ENCODE measurements at regions not wholly inside any gene's neighbourhood (a gene's known extent, or its start where the extent isn't known, plus 50 kb on each side); places are given as distances from the start of the nearest gene placed in this dataset.
"Not testable (repeated sequence)": the region's sequence is repeated elsewhere in the genome, so short reads cannot be mapped to it uniquely, and the experiment has no call there.

GRCh38 chr14:105694961-105695360 lies 168.6 kb downstream of the TMEM121 start:
- no peak for DNase-seq (ENCODE audit: low spot score)

GRCh38 chr14:105696388-105696787 lies 170.0 kb downstream of the TMEM121 start:
- DNase-seq (ENCODE audit: low spot score) = not testable (repeated sequence)

- DNase-seq (ENCODE audit: low spot score) = not testable (repeated sequence)
These were observed 171.0 kb downstream of the TMEM121 start for GRCh38 chr14:105697414-105697813.

DNA sequence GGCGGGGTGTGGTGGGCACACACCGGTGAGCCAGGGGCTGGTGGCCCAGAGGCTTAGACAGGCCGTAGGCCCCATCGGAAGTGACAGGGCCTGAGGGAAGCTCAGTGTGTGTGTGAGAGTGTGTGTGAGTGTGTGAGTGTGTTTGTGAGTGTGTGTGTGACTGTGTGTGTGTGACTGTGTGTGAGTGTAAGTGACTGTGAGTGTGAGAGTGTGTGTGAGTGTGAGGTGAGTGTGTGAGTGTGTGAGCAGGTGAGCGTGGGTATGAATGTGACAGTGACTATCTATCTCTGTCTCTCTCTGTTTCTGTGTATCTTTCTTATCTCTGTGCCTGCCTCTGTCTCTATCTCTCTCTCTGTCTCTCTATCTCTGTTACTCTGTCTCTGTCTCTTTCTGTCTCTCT lies 171.6 kb downstream of the TMEM121 start:
- DNase-seq (ENCODE audit: low spot score) = not testable (repeated sequence)

DNA sequence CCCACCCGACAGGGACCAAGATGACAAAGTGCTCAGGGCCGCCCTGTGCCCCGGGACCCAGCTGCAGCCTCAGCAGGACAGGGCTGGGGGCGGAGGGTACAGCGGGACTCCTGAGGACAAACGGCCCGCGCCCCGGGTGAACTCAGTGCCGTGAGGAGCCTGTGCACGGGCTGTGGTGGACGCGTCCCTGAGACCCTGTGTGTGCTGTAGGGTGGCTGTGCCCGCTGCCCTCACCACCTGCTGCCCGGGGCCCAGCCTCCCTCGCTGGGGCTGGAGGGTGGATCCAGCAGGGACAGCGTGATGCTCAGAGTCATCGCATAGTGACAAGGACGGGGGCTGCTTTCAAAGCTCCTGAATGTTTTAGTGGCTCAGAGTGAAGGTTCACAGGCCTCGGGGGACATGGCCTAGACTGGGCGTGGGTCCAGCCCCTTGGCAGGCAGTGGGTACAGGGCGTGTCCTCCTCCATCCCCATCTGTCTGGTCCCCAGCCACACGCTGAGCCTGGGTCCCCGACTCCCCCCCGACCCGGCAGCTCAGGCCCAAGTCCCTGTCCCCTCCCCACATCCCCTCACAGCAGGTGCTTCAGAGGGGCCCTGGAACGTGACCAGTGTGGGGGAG lies 172.7 kb downstream of the TMEM121 start:
- DNase-seq (ENCODE audit: low spot score) = not testable (repeated sequence)

DNA sequence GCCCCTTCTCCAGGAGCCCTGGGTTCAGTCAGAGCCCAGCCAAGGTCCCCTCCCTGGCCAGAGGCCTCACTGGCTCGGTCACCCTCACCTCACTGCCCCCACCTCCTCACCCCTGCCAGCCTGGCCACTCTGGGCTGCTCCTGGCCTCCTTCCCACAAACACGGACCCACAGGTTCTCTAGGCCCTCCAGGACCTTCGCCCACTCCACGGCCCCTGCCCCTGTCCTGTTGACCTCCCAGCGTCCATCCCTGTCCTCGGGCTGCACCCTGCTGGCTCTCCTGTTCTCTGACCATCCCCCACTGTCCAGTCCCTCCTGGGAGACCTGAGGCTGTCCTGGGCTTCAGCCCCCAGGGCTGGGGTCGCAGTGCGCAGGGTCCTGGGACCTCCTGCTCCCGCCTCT lies 173.3 kb downstream of the TMEM121 start:
- not testable (repeated sequence) for DNase-seq (ENCODE audit: low spot score)

DNA sequence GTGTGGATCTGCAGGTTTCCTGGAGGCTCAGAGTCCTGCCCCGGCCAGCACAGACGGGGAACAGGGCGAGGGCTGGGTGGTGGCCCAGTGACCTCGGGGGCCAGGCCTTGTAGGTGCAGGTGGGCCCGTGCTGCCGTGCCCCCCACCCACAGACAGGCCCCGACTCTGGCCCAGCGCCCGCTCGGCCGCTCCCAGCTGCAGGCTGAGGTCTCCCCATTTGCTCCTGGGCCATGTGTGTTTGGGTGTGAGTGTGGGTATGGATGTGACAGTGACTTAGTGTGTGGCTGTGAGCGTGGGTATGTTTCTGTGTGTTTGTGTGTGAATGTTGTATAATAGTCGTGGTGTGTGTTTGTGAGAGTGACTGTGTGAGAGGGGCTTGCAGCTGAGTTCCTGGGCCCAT lies 173.8 kb downstream of the TMEM121 start:
- DNase-seq (ENCODE audit: low spot score) = not testable (repeated sequence)

GRCh38 chr14:105700622-105701288 lies 174.4 kb downstream of the TMEM121 start:
- no peak for DNase-seq (ENCODE audit: low spot score)

DNA sequence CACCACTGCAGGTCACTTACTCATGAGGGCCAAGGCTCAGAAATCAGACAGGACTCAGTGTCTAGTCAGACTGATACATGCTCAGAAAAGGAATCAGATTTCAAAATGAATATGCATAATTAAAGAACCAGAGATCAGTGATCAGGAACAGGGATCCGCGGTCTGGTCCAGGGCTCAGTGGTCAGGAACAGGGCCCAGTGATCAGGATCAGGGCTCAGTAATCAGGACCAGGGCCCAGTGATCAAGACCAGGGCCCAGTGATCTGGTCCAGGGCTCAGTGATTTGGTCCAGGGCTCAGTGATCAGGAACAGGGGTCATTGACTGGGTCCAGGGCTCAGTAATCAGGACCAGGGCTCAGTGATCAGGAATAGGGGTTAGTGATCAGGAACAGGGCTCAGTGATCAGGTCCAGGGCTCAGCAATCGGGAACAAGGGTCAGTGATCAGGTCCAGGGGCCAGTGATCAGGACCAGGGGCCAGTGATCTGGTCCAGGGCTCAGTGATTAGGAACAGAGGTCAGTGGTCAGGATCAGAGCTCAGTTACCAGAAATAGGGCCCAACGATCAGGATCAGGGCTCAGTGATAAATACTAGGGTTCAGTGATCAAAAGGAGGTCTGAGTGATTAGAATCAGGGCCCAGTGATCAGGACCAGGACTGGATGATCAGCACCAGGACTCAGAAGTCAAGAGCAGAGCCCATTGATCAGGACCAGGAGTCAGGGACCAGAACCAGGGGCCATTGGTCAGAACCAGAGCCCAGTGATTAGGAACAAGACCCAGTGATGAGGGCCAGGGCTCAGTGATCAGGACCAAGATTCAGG lies 175.3 kb downstream of the TMEM121 start:
- no peak for DNase-seq (ENCODE audit: low spot score)

DNA sequence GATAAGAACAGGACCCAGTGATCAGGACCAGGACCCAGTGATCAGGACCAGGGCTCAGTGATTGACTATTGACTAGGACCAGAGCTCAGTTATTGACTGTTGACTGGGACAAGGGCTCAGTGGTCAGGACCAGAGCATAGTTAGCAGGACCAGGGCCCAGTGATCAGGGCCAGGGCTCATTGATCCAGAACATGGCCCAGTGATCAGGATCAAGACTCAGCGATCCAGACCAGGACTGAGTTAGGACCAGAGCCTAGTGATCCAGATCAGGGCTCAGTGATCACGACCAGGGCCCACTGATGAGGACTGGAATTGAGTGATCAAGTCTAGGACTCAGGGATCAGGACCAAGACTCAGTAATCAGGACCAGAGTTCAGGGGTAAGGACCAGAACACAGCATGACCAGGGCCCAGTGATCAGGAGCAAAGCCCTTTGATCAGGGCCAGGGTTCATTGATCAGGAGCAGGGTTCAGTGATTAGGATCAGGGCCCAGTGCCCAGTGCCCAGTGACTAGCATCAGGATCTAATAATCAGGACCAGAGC lies 176.0 kb downstream of the TMEM121 start:
- DNase-seq (ENCODE audit: low spot score) = no peak

GRCh38 chr14:105703044-105703665 lies 176.8 kb downstream of the TMEM121 start:
- DNase-seq (ENCODE audit: low spot score) = not testable (repeated sequence)

DNA sequence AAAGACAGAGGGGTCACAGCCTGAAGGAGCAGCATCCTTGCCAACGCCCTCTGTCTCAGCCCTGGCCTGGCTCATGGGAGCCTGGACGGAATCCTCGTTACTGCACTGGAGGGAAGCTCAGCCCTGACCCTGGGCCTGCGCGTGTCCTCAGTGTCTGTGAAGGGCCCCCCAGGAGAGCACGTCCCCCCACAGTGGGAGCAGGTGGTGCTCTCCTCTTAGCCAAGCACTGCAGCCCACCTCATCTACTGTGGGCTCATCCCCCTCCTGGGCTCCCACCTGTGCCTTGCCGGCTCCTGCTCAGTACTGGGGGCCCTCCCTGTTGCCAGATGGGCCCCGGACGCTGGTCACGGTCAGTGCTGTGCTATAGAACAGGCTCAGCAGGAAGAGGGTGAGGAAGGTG lies 177.7 kb downstream of the TMEM121 start:
- not testable (repeated sequence) for DNase-seq (ENCODE audit: low spot score)

DNA sequence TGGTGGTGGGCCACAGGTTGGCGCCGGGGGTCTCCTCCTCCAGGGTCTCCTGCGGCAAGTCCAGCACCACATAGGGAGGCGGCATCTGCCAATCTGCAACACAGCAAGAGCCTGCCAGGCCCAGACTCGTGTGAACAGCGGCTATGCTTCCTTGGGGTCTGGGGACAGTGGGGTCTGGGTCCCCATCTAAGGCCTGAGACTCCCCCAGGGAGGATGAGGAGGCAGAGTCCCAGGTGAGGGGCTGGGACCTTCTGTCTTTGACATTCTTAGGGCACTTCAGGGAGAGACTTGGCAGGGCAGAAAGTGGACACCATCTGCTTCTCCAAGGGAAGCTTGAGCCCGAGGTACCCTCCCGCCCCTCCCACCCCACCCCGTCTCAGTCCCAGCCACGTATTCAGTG lies 178.1 kb downstream of the TMEM121 start:
- not testable (repeated sequence) for DNase-seq (ENCODE audit: low spot score)

GRCh38 chr14:105705512-105705861 lies 179.1 kb downstream of the TMEM121 start:
- DNase-seq (ENCODE audit: low spot score) = not testable (repeated sequence)

- not testable (repeated sequence) for DNase-seq (ENCODE audit: low spot score)
These were observed 179.7 kb downstream of the TMEM121 start for GRCh38 chr14:105705862-105706700.

- DNase-seq (ENCODE audit: low spot score) = not testable (repeated sequence)
These were observed 180.3 kb downstream of the TMEM121 start for GRCh38 chr14:105706701-105707019.

DNA sequence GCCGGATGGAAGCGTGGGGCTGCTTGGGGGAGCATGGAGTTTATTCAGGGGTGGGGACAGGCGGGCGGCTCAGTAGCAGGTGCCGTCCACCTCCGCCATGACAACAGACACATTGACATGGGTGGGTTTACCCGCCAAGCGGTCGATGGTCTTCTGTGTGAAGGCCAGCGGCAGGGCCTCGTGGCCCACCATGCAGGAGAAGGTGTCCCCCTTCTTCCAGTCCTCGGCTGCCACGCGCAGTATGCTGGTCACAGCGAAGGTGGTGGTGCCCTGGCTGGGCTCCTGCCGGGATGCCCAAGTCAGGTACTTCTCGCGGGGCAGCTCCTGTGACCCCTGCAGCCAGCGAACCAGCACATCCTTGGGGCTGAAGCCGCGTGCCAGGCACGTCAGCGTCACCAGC lies 180.7 kb downstream of the TMEM121 start:
- not testable (repeated sequence) for DNase-seq (ENCODE audit: low spot score)

- DNase-seq (ENCODE audit: low spot score) = not testable (repeated sequence)
These were observed 181.4 kb downstream of the TMEM121 start for GRCh38 chr14:105707723-105708151.

DNA sequence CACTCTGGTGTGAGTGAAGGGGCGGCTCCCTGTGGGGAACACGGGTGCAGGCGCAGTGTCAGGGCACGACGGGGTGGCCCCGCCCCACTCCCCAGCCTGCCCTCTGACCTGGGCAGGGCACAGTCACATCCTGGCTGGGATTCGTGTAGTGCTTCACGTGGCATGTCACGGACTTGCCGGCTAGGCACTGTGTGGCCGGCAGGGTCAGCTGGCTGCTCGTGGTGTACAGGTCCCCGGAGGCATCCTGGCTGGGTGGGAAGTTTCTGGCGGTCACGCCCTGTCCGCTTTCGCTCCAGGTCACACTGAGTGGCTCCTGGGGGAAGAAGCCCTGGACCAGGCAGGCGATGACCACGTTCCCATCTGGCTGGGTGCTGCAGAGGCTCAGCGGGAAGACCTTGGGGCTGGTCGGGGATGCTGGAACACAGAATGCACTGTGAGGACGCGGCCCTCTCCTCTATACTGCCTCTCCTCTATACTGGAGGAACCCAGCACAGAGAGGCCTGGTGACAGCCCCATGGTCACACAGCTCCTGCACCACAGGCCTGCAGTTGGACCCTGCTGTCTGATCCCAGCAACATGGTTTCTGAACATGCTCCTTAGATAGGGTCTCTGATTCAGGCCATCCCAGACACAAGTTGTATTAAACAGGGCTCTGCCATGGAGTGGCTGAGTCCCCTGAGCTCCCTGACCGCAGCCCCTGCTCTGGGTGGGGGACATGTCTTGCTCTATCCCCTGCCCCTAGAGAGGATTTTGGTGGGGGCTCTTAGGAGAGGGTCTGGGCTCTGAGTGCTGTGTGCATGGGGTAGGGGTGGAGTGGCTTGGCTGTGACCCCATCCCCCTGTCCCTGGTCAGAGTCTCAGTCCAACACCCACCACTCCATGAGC lies 182.1 kb downstream of the TMEM121 start:
- DNase-seq (ENCODE audit: low spot score) = not testable (repeated sequence)
